ENCODE measurements at regions not wholly inside any gene's neighbourhood (a gene's known extent, or its start where the extent isn't known, plus 50 kb on each side); places are given as distances from the start of the nearest gene placed in this dataset.

- Histone ChIP-seq H3K27me3 (replicated peaks; ENCODE audit: control insufficient read depth, insufficient read depth, low read length) (no peaks in the 10 kb centered on the region), H3K9me3 (no peaks in the 10 kb centered on the region), H3K4me3 (ENCODE audit: low read depth, low read length) (no peak overlapping the region), H3K36me3 (ENCODE audit: control insufficient read depth, insufficient read depth, low read length) (no peaks in the 10 kb centered on the region), H3K4me1 (no peaks in the 10 kb centered on the region)
- H3K36me3 Mint-ChIP-seq (ENCODE audit: insufficient read depth, unreplicated experiment): no peaks in the 10 kb centered on the region
- H3K4me3 Mint-ChIP-seq (ENCODE audit: unreplicated experiment): no peak overlapping the region
- no TSS peak for BruUV-seq (replicated peaks)
- ChIA-PET POLR2A (no interaction called here), CTCF (no interaction called here)
- no peaks in the 10 kb centered on the region for H3K9me3 Mint-ChIP-seq (ENCODE audit: unreplicated experiment)
- intact Hi-C loops (cut with micrococcal nuclease; ENCODE audit: unreplicated experiment): no loop called here
- DNase-seq: no peak
- TF ChIP-seq, protein P1, sequence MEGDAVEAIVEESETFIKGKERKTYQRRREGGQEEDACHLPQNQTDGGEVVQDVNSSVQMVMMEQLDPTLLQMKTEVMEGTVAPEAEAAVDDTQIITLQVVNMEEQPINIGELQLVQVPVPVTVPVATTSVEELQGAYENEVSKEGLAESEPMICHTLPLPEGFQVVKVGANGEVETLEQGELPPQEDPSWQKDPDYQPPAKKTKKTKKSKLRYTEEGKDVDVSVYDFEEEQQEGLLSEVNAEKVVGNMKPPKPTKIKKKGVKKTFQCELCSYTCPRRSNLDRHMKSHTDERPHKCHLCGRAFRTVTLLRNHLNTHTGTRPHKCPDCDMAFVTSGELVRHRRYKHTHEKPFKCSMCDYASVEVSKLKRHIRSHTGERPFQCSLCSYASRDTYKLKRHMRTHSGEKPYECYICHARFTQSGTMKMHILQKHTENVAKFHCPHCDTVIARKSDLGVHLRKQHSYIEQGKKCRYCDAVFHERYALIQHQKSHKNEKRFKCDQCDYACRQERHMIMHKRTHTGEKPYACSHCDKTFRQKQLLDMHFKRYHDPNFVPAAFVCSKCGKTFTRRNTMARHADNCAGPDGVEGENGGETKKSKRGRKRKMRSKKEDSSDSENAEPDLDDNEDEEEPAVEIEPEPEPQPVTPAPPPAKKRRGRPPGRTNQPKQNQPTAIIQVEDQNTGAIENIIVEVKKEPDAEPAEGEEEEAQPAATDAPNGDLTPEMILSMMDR (IDR thresholded peaks at IDR 0.05; ENCODE audit: insufficient read depth in 1 of 2, low read depth in 1 of 2, low read length in 1 of 2, severe bottlenecking in 1 of 2, unreplicated experiment in 1 of 2): no peak
- H3K27me3 Mint-ChIP-seq (ENCODE audit: insufficient read depth, unreplicated experiment): no peaks in the 10 kb centered on the region
- no peak overlapping the region for H3K27ac Mint-ChIP-seq (ENCODE audit: unreplicated experiment)
- no peaks in the 10 kb centered on the region for H3K4me1 Mint-ChIP-seq (ENCODE audit: low read depth, unreplicated experiment)
Observed at GRCh38 chr3:96300743-96301142, 513.7 kb upstream of the EPHA6 start.

DNA sequence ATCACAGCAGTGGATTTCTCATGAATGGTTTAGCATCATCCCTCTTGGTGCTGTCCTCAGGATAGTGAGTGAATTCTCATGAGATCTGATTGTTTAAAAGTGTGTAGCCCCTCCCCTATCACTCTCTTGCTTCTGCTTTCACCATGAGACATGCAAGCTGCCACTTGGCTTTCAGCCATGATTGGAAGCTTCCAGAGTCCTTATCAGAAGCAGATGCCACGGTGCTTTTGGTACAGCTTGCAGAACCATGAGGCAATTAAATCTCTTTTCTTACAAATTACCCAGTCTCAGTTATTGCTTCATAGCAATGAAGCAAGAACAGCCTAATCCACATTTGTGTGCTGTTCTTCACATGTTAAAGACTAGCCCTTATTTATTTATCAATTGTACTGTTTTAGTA lies 495.2 kb upstream of the EPHA6 start:
- no peaks in the 10 kb centered on the region for H3K9me3 Mint-ChIP-seq (ENCODE audit: unreplicated experiment)
- Histone ChIP-seq H3K4me1 (no peaks in the 10 kb centered on the region), H3K9me3 (no peaks in the 10 kb centered on the region), H3K27me3 (replicated peaks; ENCODE audit: control insufficient read depth, insufficient read depth, low read length) (no peaks in the 10 kb centered on the region), H3K36me3 (ENCODE audit: control insufficient read depth, insufficient read depth, low read length) (no peaks in the 10 kb centered on the region), H3K4me3 (ENCODE audit: low read depth, low read length) (no peak overlapping the region)
- no peak overlapping the region for H3K27ac Mint-ChIP-seq (ENCODE audit: unreplicated experiment)
- POLR2A ChIA-PET: no interaction called here
- intact Hi-C loops (cut with micrococcal nuclease; ENCODE audit: unreplicated experiment): no loop called here
- CTCF ChIA-PET: no interaction called here
- H3K4me1 Mint-ChIP-seq (ENCODE audit: low read depth, unreplicated experiment): no peaks in the 10 kb centered on the region
- H3K4me3 Mint-ChIP-seq (ENCODE audit: unreplicated experiment): no peak overlapping the region
- no TSS peak for BruUV-seq (replicated peaks)
- no peaks in the 10 kb centered on the region for H3K27me3 Mint-ChIP-seq (ENCODE audit: insufficient read depth, unreplicated experiment)
- TF ChIP-seq, protein P1 (IDR thresholded peaks at IDR 0.05; ENCODE audit: insufficient read depth in 1 of 2, low read depth in 1 of 2, low read length in 1 of 2, severe bottlenecking in 1 of 2, unreplicated experiment in 1 of 2): no peak
- no peaks in the 10 kb centered on the region for H3K36me3 Mint-ChIP-seq (ENCODE audit: insufficient read depth, unreplicated experiment)
- no peak for DNase-seq

DNA sequence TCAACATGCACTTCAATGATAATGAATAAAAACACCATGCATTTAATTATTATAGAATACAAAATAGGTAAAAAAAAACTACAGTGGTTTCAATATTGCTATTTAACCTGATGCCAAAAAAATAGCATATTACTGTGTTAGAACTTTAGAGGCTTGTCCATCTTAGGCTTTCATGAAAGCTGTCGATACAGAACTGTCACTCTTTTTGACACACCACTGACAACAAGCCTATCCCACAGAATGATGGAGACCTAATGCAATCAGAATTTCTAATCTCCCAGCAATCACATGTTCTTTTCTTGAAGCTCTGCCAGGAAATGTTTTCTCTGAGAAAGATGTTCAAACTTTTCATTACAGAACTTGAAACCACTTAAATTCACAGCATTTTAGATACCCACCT lies 490.3 kb upstream of the EPHA6 start:
- H3K4me3 Mint-ChIP-seq (ENCODE audit: unreplicated experiment): no peak overlapping the region

More for the DNA sequence above, 490.3 kb upstream of the EPHA6 start:
- no peaks in the 10 kb centered on the region for H3K27me3 ChIP-seq (replicated peaks; ENCODE audit: control insufficient read depth, insufficient read depth, low read length)
- Mint-ChIP-seq H3K9me3 (ENCODE audit: unreplicated experiment) (no peaks in the 10 kb centered on the region), H3K27ac (ENCODE audit: unreplicated experiment) (no peak overlapping the region), H3K4me1 (ENCODE audit: low read depth, unreplicated experiment) (no peaks in the 10 kb centered on the region), H3K36me3 (ENCODE audit: insufficient read depth, unreplicated experiment) (no peaks in the 10 kb centered on the region), H3K27me3 (ENCODE audit: insufficient read depth, unreplicated experiment) (no peaks in the 10 kb centered on the region)
- TF ChIP-seq, protein P1 (IDR thresholded peaks at IDR 0.05; ENCODE audit: insufficient read depth in 1 of 2, low read depth in 1 of 2, low read length in 1 of 2, severe bottlenecking in 1 of 2, unreplicated experiment in 1 of 2): no peak
- no peak overlapping the region for H3K4me3 ChIP-seq (ENCODE audit: low read depth, low read length)
- H3K4me1 ChIP-seq: no peaks in the 10 kb centered on the region
- H3K9me3 ChIP-seq: no peaks in the 10 kb centered on the region
- no peaks in the 10 kb centered on the region for H3K36me3 ChIP-seq (ENCODE audit: control insufficient read depth, insufficient read depth, low read length)
- no peak for DNase-seq
- intact Hi-C loops (cut with micrococcal nuclease; ENCODE audit: unreplicated experiment): no loop called here
- no TSS peak for BruUV-seq (replicated peaks)
- CTCF ChIA-PET: no interaction called here
- POLR2A ChIA-PET: no interaction called here

Measured in Caco-2 (cell line).